ENCODE measurements at regions not wholly inside any gene's neighbourhood (a gene's known extent, or its start where the extent isn't known, plus 50 kb on each side); places are given as distances from the start of the nearest gene placed in this dataset.
"Not testable (repeated sequence)": the region's sequence is repeated elsewhere in the genome, so short reads cannot be mapped to it uniquely, and the experiment has no call there.

DNA sequence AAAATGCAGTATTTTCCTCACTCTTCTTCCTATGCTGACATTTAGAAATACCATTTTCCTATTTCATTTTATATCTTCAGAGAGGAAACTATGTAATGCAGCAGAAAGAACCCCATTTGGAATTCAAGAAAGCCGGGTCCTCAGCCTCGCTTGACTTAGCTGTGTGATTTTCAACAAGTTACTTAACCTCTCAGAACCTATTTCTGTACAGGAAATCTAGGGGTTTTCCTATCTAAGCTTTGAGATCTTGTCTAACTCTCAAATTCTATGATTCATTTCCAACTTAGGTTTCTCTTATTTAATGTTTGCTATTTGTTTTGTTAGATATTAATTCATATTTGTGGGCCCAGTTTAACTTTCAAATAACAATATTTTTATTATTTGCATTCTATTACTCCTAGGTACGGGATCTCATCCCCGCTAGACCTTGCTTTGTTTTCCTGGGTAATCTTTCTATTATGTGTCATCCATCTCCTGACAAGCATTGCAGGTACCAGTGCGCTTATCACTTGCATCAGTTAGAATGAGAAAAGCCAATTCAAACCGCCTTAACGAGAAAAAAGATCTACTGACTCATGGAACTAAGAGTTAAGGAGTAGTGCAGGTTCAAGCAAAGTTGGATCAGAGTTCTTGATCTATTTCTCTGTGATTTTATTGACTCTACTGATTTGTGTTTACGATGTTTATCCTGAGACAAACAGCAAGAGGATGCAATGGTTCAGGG lies 70.6 kb upstream of the BHLHE40 start:
- ATAC-seq (no peak), DNase-seq (no peak)
- H3K27me3 ChIP-seq (ENCODE audit: low read length): no peaks in the 10 kb centered on the region
- H3K27ac ChIP-seq (ENCODE audit: low read length): no peak overlapping the region
- no peak for TF ChIP-seq EZH2 (IDR thresholded peaks at IDR 0.05; ENCODE audit: low read length, unreplicated experiment)
- no peak for TF ChIP-seq EZH2phosphoT487 (IDR thresholded peaks at IDR 0.05; ENCODE audit: borderline replicate concordance, low read length)
- TF ChIP-seq, protein P1, sequence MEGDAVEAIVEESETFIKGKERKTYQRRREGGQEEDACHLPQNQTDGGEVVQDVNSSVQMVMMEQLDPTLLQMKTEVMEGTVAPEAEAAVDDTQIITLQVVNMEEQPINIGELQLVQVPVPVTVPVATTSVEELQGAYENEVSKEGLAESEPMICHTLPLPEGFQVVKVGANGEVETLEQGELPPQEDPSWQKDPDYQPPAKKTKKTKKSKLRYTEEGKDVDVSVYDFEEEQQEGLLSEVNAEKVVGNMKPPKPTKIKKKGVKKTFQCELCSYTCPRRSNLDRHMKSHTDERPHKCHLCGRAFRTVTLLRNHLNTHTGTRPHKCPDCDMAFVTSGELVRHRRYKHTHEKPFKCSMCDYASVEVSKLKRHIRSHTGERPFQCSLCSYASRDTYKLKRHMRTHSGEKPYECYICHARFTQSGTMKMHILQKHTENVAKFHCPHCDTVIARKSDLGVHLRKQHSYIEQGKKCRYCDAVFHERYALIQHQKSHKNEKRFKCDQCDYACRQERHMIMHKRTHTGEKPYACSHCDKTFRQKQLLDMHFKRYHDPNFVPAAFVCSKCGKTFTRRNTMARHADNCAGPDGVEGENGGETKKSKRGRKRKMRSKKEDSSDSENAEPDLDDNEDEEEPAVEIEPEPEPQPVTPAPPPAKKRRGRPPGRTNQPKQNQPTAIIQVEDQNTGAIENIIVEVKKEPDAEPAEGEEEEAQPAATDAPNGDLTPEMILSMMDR (conservative IDR thresholded peaks at IDR 0.05; ENCODE audit: low read depth, low read length): no peak
- intact Hi-C loops (cut with micrococcal nuclease): no loop called here
- BruUV-seq (replicated peaks): no TSS peak
- no peak overlapping the region for H3K4me3 ChIP-seq (ENCODE audit: low read length)
- H3K9me2 ChIP-seq (replicated peaks; ENCODE audit: low read length): no peaks in the 10 kb centered on the region
- ChIA-PET POLR2A (ENCODE audit: unreplicated experiment) (no interaction called here), CTCF (no interaction called here)
- H2AFZ ChIP-seq (ENCODE audit: low read length): no peak overlapping the region
- H3K9ac ChIP-seq (ENCODE audit: low read length): no peak overlapping the region
- no peaks in the 10 kb centered on the region for H3K36me3 ChIP-seq (ENCODE audit: low read depth, low read length)
- H4K20me1 ChIP-seq (ENCODE audit: low read length): no peaks in the 10 kb centered on the region
- H3K4me2 ChIP-seq (ENCODE audit: low read length): no peak overlapping the region
- no peaks in the 10 kb centered on the region for H3K9me3 ChIP-seq (ENCODE audit: low read length)
- no peaks in the 10 kb centered on the region for H3K79me2 ChIP-seq (ENCODE audit: low read length)
- H3F3A ChIP-seq (ENCODE audit: low read length, unreplicated experiment): no peaks in the 10 kb centered on the region
- H3K4me1 ChIP-seq (ENCODE audit: insufficient read depth, low read length): peaks cover 30% of the 10 kb centered on the region

DNA sequence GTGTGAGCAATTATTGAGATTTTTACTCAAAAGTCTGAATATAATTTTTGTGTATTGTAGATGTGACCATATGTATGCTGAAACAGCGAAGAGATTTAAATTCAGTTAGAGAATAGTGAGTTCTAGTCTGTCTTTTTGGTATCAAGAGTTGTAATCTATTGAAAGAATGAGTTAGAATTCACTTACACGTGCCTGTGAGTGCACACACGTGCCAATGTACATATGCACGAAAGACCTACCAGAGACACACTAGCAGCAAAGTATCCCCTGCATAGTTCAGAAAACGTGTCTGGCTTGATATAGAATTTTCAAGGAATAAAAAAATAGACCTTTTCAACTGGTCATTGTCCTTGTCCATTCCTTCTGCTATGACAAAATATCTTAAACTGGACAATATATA lies 64.8 kb upstream of the BHLHE40 start:
- no peak overlapping the region for H3K9ac ChIP-seq (ENCODE audit: low read length)
- H3K4me2 ChIP-seq (ENCODE audit: low read length): no peak overlapping the region
- no peaks in the 10 kb centered on the region for H3K79me2 ChIP-seq (ENCODE audit: low read length)
- no peaks in the 10 kb centered on the region for H3K36me3 ChIP-seq (ENCODE audit: low read depth, low read length)
- BruUV-seq (replicated peaks): no TSS peak
- ATAC-seq: no peak
- no peaks in the 10 kb centered on the region for H3F3A ChIP-seq (ENCODE audit: low read length, unreplicated experiment)
- H3K27ac ChIP-seq (ENCODE audit: low read length): no peak overlapping the region
- no peak overlapping the region for H3K4me3 ChIP-seq (ENCODE audit: low read length)
- H4K20me1 ChIP-seq (ENCODE audit: low read length): no peaks in the 10 kb centered on the region
- H2AFZ ChIP-seq (ENCODE audit: low read length): no peak overlapping the region
- H3K27me3 ChIP-seq (ENCODE audit: low read length): no peaks in the 10 kb centered on the region
- no peaks in the 10 kb centered on the region for H3K4me1 ChIP-seq (ENCODE audit: insufficient read depth, low read length)
- ChIA-PET CTCF (no interaction called here), POLR2A (ENCODE audit: unreplicated experiment) (no interaction called here)
- no peaks in the 10 kb centered on the region for H3K9me3 ChIP-seq (ENCODE audit: low read length)
- intact Hi-C loops (cut with micrococcal nuclease): no loop called here
- DNase-seq: no peak
- TF ChIP-seq, protein P1 (conservative IDR thresholded peaks at IDR 0.05; ENCODE audit: low read depth, low read length): no peak
- TF ChIP-seq EZH2phosphoT487 (IDR thresholded peaks at IDR 0.05; ENCODE audit: borderline replicate concordance, low read length): no peak
- TF ChIP-seq EZH2 (IDR thresholded peaks at IDR 0.05; ENCODE audit: low read length, unreplicated experiment): no peak
- H3K9me2 ChIP-seq (replicated peaks; ENCODE audit: low read length): no peaks in the 10 kb centered on the region

DNA sequence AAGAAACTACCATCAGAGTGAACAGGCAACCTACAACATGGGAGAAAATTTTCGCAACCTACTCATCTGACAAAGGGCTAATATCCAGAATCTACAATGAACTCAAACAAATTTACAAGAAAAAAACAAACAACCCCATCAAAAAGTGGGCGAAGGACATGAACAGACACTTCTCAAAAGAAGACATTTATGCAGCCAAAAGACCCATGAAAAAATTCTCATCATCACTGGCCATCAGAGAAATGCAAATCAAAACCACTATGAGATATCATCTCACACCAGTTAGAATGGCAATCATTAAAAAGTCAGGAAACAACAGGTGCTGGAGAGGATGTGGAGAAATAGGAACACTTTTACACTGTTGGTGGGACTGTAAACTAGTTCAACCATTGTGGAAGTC lies 57.6 kb upstream of the BHLHE40 start:
- H3K9me3 ChIP-seq (ENCODE audit: low read length); H3K79me2 ChIP-seq (ENCODE audit: low read length); H3F3A ChIP-seq (ENCODE audit: low read length, unreplicated experiment); H3K4me3 ChIP-seq (ENCODE audit: low read length); H3K36me3 ChIP-seq (ENCODE audit: low read depth, low read length); H3K4me1 ChIP-seq (ENCODE audit: insufficient read depth, low read length); POLR2A ChIA-PET (ENCODE audit: unreplicated experiment); H3K27ac ChIP-seq (ENCODE audit: low read length); CTCF ChIA-PET; H2AFZ ChIP-seq (ENCODE audit: low read length); DNase-seq; intact Hi-C loops (cut with micrococcal nuclease); H3K4me2 ChIP-seq (ENCODE audit: low read length); H4K20me1 ChIP-seq (ENCODE audit: low read length); H3K9ac ChIP-seq (ENCODE audit: low read length); ATAC-seq; H3K9me2 ChIP-seq (replicated peaks; ENCODE audit: low read length); H3K27me3 ChIP-seq (ENCODE audit: low read length); BruUV-seq (replicated peaks): not testable (repeated sequence)
